Left kidney (tissue), 1 donor: ENCODE measurements at regions not wholly inside any gene's neighbourhood (a gene's known extent, or its start where the extent isn't known, plus 50 kb on each side); places are given as distances from the start of the nearest gene placed in this dataset.

Experiments
- DNase-seq: peaks from one replicate; pipeline ENCODE4 v3.0.0-alpha.2; 2013

GRCh38 chr13:34040863-34041262 lies 222.9 kb downstream of the RFC3 start:
- no peak for DNase-seq

- no peak for DNase-seq
Observed at GRCh38 chr13:34044041-34044440, 226.1 kb downstream of the RFC3 start.

GRCh38 chr13:34044660-34045080 lies 226.7 kb downstream of the RFC3 start:
- no peak for DNase-seq

- DNase-seq, result no peak
Observed at GRCh38 chr13:34046457-34046856, 228.5 kb downstream of the RFC3 start.

- DNase-seq, result no peak
Observed at GRCh38 chr13:34048652-34049051, 230.7 kb downstream of the RFC3 start.

- DNase-seq, result no peak
Observed at GRCh38 chr13:34056733-34057258, 238.8 kb downstream of the RFC3 start.

GRCh38 chr13:34064456-34065205 lies 246.7 kb downstream of the RFC3 start:
- DNase-seq, result no peak

- DNase-seq, result no peak
Observed at GRCh38 chr13:34065928-34066327, 248.0 kb downstream of the RFC3 start.

- DNase-seq, result no peak
Observed at GRCh38 chr13:34066344-34066743, 248.4 kb downstream of the RFC3 start.

GRCh38 chr13:34070006-34070405 lies 252.1 kb downstream of the RFC3 start:
- no peak for DNase-seq

- no peak for DNase-seq
Observed at GRCh38 chr13:34070544-34071303, 252.8 kb downstream of the RFC3 start.

GRCh38 chr13:34076319-34076718 lies 258.4 kb downstream of the RFC3 start:
- DNase-seq, result no peak

GRCh38 chr13:34076943-34077703 lies 259.2 kb downstream of the RFC3 start:
- DNase-seq, result no peak

- DNase-seq, result no peak
Observed at GRCh38 chr13:34078334-34078999, 260.5 kb downstream of the RFC3 start.

- DNase-seq, result no peak
Observed at GRCh38 chr13:34085204-34085603, 267.3 kb downstream of the RFC3 start.

- no peak for DNase-seq
Observed at GRCh38 chr13:34086281-34086680, 268.3 kb downstream of the RFC3 start.

GRCh38 chr13:34087791-34088190 lies 269.8 kb downstream of the RFC3 start:
- no peak for DNase-seq

GRCh38 chr13:34103854-34104253 lies 285.9 kb downstream of the RFC3 start:
- DNase-seq, result no peak

GRCh38 chr13:34104853-34105252 lies 286.9 kb downstream of the RFC3 start:
- DNase-seq, result no peak

- DNase-seq, result no peak
Observed at GRCh38 chr13:34107806-34108205, 289.9 kb downstream of the RFC3 start.

GRCh38 chr13:34108410-34108809 lies 290.5 kb downstream of the RFC3 start:
- no peak for DNase-seq

GRCh38 chr13:34114581-34114980 lies 296.6 kb downstream of the RFC3 start:
- DNase-seq, result no peak
